Fibroblast of lung (primary cell): ENCODE measurements at regions not wholly inside any gene's neighbourhood (a gene's known extent, or its start where the extent isn't known, plus 50 kb on each side); places are given as distances from the start of the nearest gene placed in this dataset.

Experiments used
- DNase-seq, 2 donors: peaks; one replicate each; pipeline versions ENCODE4 v3.0.0 to v3.0.0-alpha.2; 2010; ENCODE audit warnings: low read depth in 2 of 2
- H2AFZ ChIP-seq: 2 replicates; pipeline ENCODE4 v1.5.1; 2012; ENCODE audit warnings: low read length, control low read depth, inconsistent platforms
- H3K27ac ChIP-seq: 2 replicates; pipeline ENCODE4 v1.5.1; 2011; ENCODE audit warnings: low read length, control low read depth; ENCODE audit not compliant: insufficient read depth
- H3K27me3 ChIP-seq: 2 replicates; pipeline ENCODE4 v1.5.1; 2011; ENCODE audit warnings: mild to moderate bottlenecking, low read length; ENCODE audit not compliant: control insufficient read depth, insufficient read depth
- H3K36me3 ChIP-seq: 2 replicates; pipeline ENCODE4 v1.5.1; 2011; ENCODE audit warnings: low read length; ENCODE audit not compliant: control insufficient read depth, insufficient read depth
- H3K4me1 ChIP-seq: 2 replicates; pipeline ENCODE4 v1.5.1; 2011; ENCODE audit warnings: low read length; ENCODE audit not compliant: control insufficient read depth, insufficient read depth; ENCODE audit errors: extremely low read depth
- H3K4me2 ChIP-seq: 2 replicates; pipeline ENCODE4 v1.5.1; 2011; ENCODE audit warnings: low read length, control low read depth; ENCODE audit not compliant: insufficient read depth; ENCODE audit errors: extremely low read depth
- H3K4me3 ChIP-seq, 4 experiments: fragments of 200-600 bp in 1 of 4; sonication (generic) in 1 of 4; replicated peaks in 1 of 4; 2 replicates each; pipeline ENCODE4 v1.5.1; 2011 to 2016; ENCODE audit warnings: low read length in 4 of 4, low read depth in 3 of 4, mild to moderate bottlenecking in 3 of 4, control low read depth in 2 of 4, inconsistent platforms in 1 of 4, mixed read lengths in 1 of 4; ENCODE audit not compliant: insufficient read depth in 1 of 4; ENCODE audit errors: control extremely low read depth in 1 of 4
- H3K79me2 ChIP-seq: 2 replicates; pipeline ENCODE4 v1.5.1; 2012; ENCODE audit warnings: mild to moderate bottlenecking, low read length, inconsistent platforms; ENCODE audit not compliant: control insufficient read depth, insufficient read depth
- H3K9ac ChIP-seq: 2 replicates; pipeline ENCODE4 v1.5.1; 2011; ENCODE audit warnings: mild to moderate bottlenecking, low read length, control low read depth; ENCODE audit not compliant: insufficient read depth
- H3K9me3 ChIP-seq: 2 replicates; pipeline ENCODE4 v1.5.1; 2012; ENCODE audit warnings: low read depth, low read length; ENCODE audit not compliant: control insufficient read depth, insufficient read depth
- H4K20me1 ChIP-seq: 2 replicates; pipeline ENCODE4 v1.5.1; 2011; ENCODE audit warnings: low read length; ENCODE audit not compliant: control insufficient read depth, insufficient read depth; ENCODE audit errors: extremely low read depth
- CTCF ChIP-seq, 2 donors: IDR thresholded peaks in 1 of 2; conservative IDR thresholded peaks in 1 of 2; 1 replicate in 1 of 2; 2 replicates in 1 of 2; pipeline ENCODE4 v1.5.1; 2011 to 2012; ENCODE audit warnings: low read length in 2 of 2, control low read depth in 1 of 2, inconsistent platforms in 1 of 2, low read depth in 1 of 2, mild to moderate bottlenecking in 1 of 2
- EZH2 ChIP-seq: IDR thresholded peaks from 2 replicates; pipeline ENCODE4 v1.5.1; 2012; ENCODE audit warnings: low read length, control low read depth, mild to moderate bottlenecking; ENCODE audit errors: missing control alignments

GRCh38 chr3:102646557-102646956 lies 211.7 kb downstream of the ZPLD1 start:
- no peaks in the 10 kb centered on the region for H3K27me3 ChIP-seq
- no peaks in the 10 kb centered on the region for H3K36me3 ChIP-seq
- no peak overlapping the region for H3K9ac ChIP-seq
- H3K4me1 ChIP-seq = no peaks in the 10 kb centered on the region
- no peaks in the 10 kb centered on the region for H3K79me2 ChIP-seq
- H3K4me2 ChIP-seq = no peak overlapping the region
- no peak overlapping the region for H2AFZ ChIP-seq
- no peak for DNase-seq
- H3K4me3 ChIP-seq = no peak overlapping the region
- TF ChIP-seq EZH2 = no peak
- TF ChIP-seq CTCF (conservative IDR thresholded peaks at IDR 0.05 in 1 of 2, IDR thresholded peaks at IDR 0.05 in 1 of 2; ENCODE audit: low read depth in 1 of 2, low read length in 2 of 2) = no peak
- no peak overlapping the region for H3K27ac ChIP-seq
- H3K9me3 ChIP-seq = no peaks in the 10 kb centered on the region
- no peaks in the 10 kb centered on the region for H4K20me1 ChIP-seq

GRCh38 chr3:102660653-102661052 lies 225.8 kb downstream of the ZPLD1 start:
- Histone ChIP-seq H3K27me3 (no peaks in the 10 kb centered on the region), H3K36me3 (no peaks in the 10 kb centered on the region), H3K9ac (no peak overlapping the region), H2AFZ (no peak overlapping the region), H3K27ac (no peak overlapping the region), H3K4me1 (no peaks in the 10 kb centered on the region), H3K9me3 (no peaks in the 10 kb centered on the region), H3K79me2 (no peaks in the 10 kb centered on the region), H3K4me3 (no peak overlapping the region), H4K20me1 (no peaks in the 10 kb centered on the region), H3K4me2 (no peak overlapping the region)
- no peak for DNase-seq
- TF ChIP-seq CTCF (conservative IDR thresholded peaks at IDR 0.05 in 1 of 2, IDR thresholded peaks at IDR 0.05 in 1 of 2; ENCODE audit: low read depth in 1 of 2, low read length in 2 of 2) = no peak
- no peak for TF ChIP-seq EZH2

GRCh38 chr3:102661707-102662497 lies 227.1 kb downstream of the ZPLD1 start:
- Histone ChIP-seq H4K20me1 (no peaks in the 10 kb centered on the region), H3K4me1 (no peaks in the 10 kb centered on the region), H3K4me3 (no peak overlapping the region), H3K27ac (no peak overlapping the region), H3K9ac (no peak overlapping the region), H3K9me3 (no peaks in the 10 kb centered on the region), H2AFZ (no peak overlapping the region), H3K36me3 (no peaks in the 10 kb centered on the region), H3K4me2 (no peak overlapping the region), H3K27me3 (no peaks in the 10 kb centered on the region), H3K79me2 (no peaks in the 10 kb centered on the region)
- TF ChIP-seq EZH2 (no peak), CTCF (conservative IDR thresholded peaks at IDR 0.05 in 1 of 2, IDR thresholded peaks at IDR 0.05 in 1 of 2; ENCODE audit: low read depth in 1 of 2, low read length in 2 of 2) (no peak)
- DNase-seq = no peak
